SW 1271 (cell line): ENCODE measurements at regions not wholly inside any gene's neighbourhood (a gene's known extent, or its start where the extent isn't known, plus 50 kb on each side); places are given as distances from the start of the nearest gene placed in this dataset.

Source experiments
- DNase-seq, 2 experiments: peaks; one replicate each; lab custom pipeline; 2025; lab: John Stamatoyannopoulos, UW

- DNase-seq = no peak
These were observed 58.2 kb downstream of the MEX3B start for GRCh38 chr15:81987628-81988027.

DNA sequence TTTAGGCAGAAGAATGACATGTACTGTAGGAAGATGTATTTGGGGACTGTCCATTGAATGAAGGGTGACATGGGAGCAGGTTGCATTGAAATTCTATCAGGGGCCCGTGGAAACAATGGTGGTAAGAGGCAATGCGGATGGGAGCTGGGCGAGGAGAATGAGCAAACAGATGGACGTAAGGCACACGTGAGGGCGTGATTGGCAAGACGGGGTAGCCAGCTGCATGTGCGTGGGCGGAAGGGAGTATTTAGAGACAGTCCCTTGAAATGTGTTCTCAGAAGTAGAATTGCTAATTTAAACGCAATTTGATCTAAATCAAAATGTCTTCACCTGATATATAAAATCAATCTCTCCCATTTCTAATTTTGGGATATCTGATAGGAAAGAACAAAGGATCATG, 62.3 kb downstream of the MEX3B start:
- DNase-seq = no peak

DNA sequence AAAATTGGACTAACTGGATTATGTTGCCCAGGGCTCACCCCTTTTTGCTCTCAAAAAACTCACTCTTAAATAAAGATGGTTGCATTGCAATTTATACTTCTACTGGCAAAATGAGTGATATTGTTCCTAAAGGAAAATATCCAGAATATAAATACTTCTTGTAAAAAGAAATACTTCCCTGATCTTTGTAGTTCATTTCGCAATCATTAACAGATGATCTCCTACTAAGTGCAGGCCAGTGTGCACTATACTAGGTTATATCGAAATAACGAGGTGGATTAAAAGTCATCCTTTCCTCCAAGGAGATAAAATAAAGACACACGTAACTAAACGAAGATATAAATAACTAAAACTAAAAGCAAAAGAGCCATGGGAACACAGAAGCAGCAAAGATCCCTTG, 63.0 kb downstream of the MEX3B start:
- DNase-seq = no peak

GRCh38 chr15:81981908-81982307, 63.9 kb downstream of the MEX3B start:
- no peak for DNase-seq

DNA sequence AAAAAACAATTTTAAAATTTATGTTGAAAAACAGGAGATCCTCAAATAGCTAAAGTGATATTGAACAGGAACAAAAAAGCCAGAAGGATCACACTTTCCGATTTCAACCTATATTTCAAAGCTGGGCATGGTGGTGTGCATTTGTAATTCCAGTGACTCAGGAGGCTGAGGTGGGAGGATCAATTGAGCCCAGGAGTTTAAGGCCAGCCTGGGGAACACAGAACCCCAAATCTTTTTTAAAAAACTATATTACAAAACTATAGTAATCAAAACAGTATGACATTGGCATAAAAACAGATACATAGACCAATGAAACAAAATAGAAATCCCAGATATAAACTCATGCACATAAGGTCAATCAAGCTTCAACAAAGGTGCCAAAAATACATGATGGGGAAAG, 68.4 kb downstream of the MEX3B start:
- DNase-seq = no peak

DNA sequence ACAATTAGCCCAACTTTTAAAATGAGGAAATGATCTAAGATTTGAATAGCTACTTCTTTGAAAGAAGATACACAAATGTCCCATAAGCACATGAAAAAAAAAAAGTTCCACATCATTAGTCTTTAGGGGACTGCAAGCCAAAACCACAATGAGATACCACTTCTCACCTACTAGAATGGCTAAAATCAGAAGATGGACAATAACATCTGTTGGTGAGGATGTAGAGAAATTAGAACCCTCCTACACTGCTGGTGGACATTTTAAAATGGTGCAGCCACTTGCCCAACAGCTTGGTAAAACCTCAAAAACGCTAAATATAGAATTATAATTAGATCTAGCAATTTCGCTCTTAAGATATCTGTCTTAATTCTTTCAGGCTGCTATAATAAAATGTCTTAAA, 77.1 kb downstream of the MEX3B start:
- no peak for DNase-seq

- no peak for DNase-seq
These were observed 79.2 kb downstream of the MEX3B start for GRCh38 chr15:81966631-81967030.

GRCh38 chr15:81962482-81962881, 83.3 kb downstream of the MEX3B start:
- no peak for DNase-seq

DNA sequence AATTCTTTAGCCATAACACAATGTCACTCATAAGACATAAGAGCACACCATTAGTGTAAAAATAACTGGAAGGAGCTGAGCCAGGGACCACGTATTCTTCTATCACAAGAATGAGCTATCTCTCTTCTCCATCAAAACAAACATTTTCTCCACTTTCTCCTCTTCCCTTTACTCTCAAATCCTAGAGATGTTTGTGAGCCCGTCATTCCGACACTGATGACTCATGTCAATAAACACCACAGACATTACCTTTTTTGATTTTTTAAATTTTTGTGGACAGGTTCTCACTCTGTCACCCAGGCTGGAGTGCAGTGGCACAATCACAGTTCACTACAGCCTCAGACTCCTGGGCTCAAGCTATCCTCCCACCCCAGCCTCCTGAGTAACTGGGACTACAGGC, 86.6 kb downstream of the MEX3B start:
- no peak for DNase-seq

GRCh38 chr15:81957698-81958097, 88.1 kb downstream of the MEX3B start:
- no peak for DNase-seq

GRCh38 chr15:81955382-81956062, 90.3 kb downstream of the MEX3B start:
- DNase-seq = no peak

DNA sequence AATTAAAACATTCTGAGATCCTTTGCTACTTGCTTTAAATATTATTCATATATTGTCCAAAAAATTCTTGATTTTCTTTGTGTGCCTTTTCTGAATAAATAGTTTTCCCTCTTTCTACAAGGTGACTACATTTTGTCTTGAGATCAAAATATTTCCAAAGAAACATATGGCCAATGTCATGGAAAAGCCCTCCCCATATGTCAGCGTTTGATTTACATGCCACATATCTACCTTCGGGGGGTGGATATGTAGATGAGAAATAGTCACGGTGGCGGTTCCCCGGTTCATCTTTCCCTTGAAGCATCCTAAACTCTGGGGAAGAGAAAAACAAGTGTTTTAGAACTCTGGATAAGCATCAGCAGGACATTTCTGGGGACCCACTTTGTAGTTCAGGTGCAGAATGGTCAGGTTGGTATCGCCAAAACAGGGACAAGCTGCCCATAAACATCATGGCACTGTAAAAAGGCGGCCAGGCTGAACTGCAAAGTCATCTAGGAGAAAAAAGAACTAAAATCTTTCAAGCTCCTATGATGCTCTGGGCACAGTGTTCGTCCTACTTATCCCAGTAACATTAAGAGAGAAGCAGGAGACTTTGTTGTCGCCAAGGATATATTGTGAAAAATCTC, 91.5 kb downstream of the MEX3B start:
- no peak for DNase-seq

- no peak for DNase-seq
These were observed 94.9 kb downstream of the MEX3B start for GRCh38 chr15:81950841-81951414.

DNA sequence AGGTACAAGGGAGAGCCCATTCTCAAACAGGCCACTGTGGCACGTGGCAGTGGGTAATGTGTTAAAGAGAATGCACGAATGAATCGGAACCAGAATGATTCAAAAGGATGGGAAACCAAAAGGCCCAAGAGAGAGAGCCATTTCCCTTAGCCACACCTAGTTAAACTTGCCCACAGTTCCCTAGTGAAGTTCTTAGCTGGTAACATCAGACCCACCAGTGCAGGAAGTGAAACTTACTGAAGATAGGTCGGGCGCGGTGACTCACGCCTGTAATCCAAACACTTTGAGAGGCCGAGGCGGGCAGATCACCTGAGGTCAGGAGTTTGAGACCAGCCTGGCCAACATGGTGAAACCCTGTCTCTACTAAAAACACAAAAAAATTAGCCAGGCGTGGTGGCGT, 97.1 kb downstream of the MEX3B start:
- DNase-seq = no peak

GRCh38 chr15:81948222-81948621, 97.6 kb downstream of the MEX3B start:
- DNase-seq = no peak

DNA sequence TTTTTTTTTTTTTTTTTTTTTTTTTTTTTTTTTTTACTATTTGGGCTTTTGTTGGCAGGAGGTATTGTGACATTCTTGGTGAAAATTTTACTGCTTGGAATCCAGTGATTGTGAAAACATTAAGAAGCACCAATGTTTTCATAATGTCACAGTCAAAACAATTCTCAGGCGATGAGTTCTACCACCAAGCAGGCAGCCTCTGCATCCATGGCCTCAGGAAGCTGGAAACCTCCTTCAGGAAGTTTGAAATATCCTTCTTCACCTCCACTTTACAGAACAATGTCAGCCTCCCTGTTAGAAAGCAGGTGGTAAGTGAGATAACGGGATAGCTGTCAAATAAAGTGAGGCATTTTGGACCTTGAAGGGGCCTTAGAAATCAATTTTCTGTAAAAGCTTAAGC, 98.3 kb downstream of the MEX3B start:
- DNase-seq = no peak

GRCh38 chr15:81945014-81945615, 100.7 kb downstream of the MEX3B start:
- DNase-seq = no peak

DNA sequence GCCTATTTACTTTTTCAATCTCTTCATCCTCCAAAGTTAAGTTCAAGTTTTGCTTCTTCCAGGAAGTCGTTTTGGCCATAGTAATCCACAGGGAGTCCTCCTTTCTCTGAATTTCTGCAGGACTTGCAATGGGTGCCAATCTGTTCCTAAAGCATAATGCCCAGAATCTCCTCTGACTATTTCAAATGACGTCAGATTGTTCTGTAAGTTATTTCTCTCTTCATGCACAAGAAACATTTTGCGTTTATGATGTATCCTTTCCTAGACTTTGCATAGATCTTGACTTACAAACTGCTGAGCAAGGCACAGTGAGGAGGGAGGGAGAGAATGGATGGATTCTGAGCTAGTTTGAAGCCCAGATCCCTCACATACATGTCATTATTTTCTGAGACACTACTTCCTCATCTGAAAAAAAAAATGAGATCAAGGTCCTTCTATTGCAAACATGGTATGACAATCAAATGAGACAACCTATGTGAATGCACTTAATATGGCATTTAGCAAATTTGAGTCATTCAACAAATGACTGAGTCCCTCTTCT, 103.1 kb downstream of the MEX3B start:
- DNase-seq = no peak

GRCh38 chr15:81942157-81942556, 103.7 kb downstream of the MEX3B start:
- DNase-seq = no peak

DNA sequence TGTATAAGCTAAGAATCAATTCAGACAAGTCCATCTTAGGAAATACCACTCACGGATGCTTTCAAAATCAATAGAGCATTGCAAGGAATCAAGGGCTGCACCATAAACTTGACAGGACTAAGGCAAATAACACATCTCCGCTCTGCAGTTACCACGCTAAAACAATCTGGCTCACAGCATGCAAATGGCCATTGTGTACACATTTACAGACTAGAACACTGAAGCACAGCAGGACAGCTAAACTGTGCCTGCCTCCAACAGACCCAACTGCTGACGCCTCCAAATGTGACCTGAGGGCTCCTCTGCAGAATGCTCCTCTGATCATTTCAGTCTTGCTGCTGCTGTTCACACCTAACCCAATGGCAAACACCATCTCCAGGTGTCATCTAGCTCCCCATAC, 104.3 kb downstream of the MEX3B start:
- no peak for DNase-seq

DNA sequence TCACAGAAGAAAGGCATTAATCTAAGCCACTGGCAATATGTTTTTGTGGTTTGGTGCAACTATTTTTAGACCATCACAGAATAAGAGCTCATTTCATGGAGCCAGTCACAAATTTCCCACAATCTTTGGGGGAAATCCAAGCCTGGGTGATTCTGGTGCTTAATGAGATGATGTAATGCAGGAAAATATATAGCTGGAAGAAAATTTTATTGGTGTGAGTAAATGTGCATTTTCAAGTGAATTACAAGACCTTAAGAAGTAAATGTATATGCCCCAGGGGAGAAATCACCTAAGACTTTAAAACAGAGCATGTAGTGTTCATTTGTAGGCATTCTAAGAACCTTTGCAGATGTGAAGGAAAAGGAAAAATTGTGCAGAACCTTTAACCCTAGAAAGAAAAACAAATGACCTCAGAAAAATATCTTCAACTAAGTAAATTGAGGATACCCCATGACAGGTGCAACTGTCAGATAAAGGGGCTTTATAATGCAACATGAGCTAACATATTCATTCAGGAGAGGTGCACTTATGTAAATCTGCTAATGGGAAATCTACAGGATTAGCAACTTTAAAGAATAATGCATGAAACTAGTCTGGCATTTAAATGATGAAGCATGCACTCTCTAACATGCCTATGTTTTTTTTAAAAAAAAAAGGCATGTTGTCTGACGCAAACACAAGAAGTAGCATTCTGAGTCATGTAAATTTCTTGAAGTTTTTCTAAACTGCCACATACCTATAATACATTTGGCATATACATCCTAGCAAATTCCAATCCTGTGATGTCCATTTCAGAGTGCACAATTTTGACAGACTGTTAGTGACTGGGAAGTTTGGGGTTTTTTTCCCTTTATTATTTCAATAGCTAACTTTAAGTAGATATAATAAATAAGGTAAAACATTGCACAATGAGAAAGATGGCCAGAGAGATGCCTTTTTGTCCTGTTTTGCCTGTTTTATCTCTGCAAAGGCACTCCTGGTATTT, 105.1 kb downstream of the MEX3B start:
- peak in 1 of 2 experiments; percentile 27 for DNase-seq
